AG04450 (cell line): ENCODE measurements at regions not wholly inside any gene's neighbourhood (a gene's known extent, or its start where the extent isn't known, plus 50 kb on each side); places are given as distances from the start of the nearest gene placed in this dataset.
"Not testable (repeated sequence)": the region's sequence is repeated elsewhere in the genome, so short reads cannot be mapped to it uniquely, and the experiment has no call there.

Experiments
- CTCF ChIA-PET: fragments of 300-600, 350-600 bp; formaldehyde crosslinking; extraction: SDS; loops from one replicate; lab custom pipeline; 2022; ENCODE audit warnings: antibody characterized with exemption, inconsistent platforms; lab: Charles Lee
- POLR2A ChIA-PET: fragments of 350-600 bp; formaldehyde crosslinking; extraction: SDS; loops from one replicate; lab custom pipeline; 2021; ENCODE audit warnings: antibody characterized with exemption, inconsistent platforms; lab: Yijun Ruan, JAX
- DNase-seq: peaks from one replicate; pipeline ENCODE4 v3.0.0-alpha.2; 2011; ENCODE audit warnings: low read depth, low spot score
- H3K27ac ChIP-seq: one replicate; pipeline ENCODE4 v1.5.1; 2012; ENCODE audit warnings: low read depth, low read length, control low read depth
- H3K27me3 ChIP-seq: one replicate; pipeline ENCODE4 v1.6.0; 2012; ENCODE audit warnings: low read length; ENCODE audit not compliant: control insufficient read depth, insufficient read depth
- H3K4me3 ChIP-seq: 2 replicates; pipeline ENCODE4 v1.5.1; 2011; ENCODE audit warnings: mild to moderate bottlenecking, low read depth, low read length, control low read depth
- H3K9me3 ChIP-seq: 2 replicates; pipeline ENCODE4 v1.5.1; 2012; ENCODE audit warnings: low read length; ENCODE audit not compliant: control insufficient read depth, insufficient read depth
- CTCF ChIP-seq: IDR thresholded peaks from 2 replicates; pipeline ENCODE4 v1.5.1; 2011; ENCODE audit warnings: low read depth, low read length, control low read depth, inconsistent platforms

- Histone ChIP-seq H3K4me3 (no peak overlapping the region), H3K27ac (no peak overlapping the region), H3K27me3 (no peaks in the 10 kb centered on the region), H3K9me3 (no peaks in the 10 kb centered on the region)
- DNase-seq: no peak
- CTCF ChIA-PET: no interaction called here
- no peak for TF ChIP-seq CTCF
- POLR2A ChIA-PET: no interaction called here
Measured at GRCh38 chr12:67048371-67048770, 220.8 kb upstream of the CAND1 start.

DNA sequence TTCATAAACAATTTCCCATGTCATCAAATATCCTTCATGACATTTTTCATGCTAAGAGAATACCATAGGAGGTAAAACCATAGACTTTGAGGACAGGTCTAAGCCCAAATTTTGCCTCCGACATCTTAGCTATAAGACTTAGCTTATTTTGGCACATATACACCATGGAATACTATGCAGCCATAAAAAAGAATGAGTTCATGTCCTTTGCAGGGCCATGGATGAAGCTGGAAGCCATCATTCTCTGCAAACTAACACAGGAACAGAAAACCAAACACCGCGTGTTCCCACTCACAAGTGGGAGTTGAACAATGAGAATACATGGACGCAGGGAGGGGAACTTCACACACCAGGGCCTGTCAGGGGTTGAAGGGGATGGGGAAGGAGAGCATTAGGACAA lies 220.0 kb upstream of the CAND1 start:
- H3K27ac ChIP-seq, CTCF ChIA-PET, H3K4me3 ChIP-seq, H3K27me3 ChIP-seq, H3K9me3 ChIP-seq, DNase-seq, POLR2A ChIA-PET: not testable (repeated sequence)

GRCh38 chr12:67052981-67053380 lies 216.2 kb upstream of the CAND1 start:
- TF ChIP-seq CTCF: no peak
- POLR2A ChIA-PET: no interaction called here
- H3K27ac ChIP-seq: no peak overlapping the region
- no peak overlapping the region for H3K4me3 ChIP-seq
- CTCF ChIA-PET: no interaction called here
- H3K27me3 ChIP-seq: no peaks in the 10 kb centered on the region
- no peak for DNase-seq
- H3K9me3 ChIP-seq: no peaks in the 10 kb centered on the region

DNA sequence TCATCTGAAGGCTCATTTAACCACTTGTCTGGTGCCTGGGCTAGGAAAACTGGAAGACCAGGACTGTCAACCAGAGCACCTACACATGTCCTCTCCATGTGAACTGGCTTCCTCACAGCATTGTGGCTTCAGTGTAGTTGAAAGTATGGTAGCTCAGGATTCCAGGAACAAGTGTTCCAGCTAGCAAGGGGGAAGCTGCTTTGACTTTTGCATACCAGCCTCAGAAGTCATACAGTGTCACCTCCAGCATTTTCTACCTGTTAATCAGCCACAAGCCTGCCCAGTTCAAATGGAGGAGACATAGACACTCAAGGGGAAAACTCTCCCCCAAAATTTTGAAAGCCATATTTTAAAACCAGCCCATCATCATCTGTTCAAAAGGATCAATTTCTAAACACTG lies 212.8 kb upstream of the CAND1 start:
- Histone ChIP-seq H3K4me3 (no peak overlapping the region), H3K27me3 (no peaks in the 10 kb centered on the region), H3K9me3 (no peaks in the 10 kb centered on the region), H3K27ac (no peak overlapping the region)
- TF ChIP-seq CTCF: no peak
- POLR2A ChIA-PET: no interaction called here
- CTCF ChIA-PET: no interaction called here
- no peak for DNase-seq

DNA sequence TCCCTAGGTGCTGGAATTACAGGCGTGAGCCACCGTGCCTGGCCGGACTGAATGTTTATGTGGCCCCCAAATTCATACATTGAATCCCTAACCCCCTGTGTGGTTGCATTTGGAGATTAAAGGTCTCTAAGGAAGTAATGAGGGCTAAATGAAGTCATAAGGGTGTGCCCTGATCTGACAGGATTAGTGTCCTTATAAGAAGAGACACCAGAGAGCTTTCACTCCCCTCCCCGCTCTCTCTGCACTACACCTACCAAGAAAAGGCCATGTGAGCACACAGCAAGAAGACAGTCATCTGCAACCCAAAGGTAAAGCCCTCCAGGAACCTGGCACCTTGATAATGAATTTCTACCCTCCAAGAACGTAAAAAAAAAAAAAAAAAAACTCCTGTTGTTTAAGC lies 212.1 kb upstream of the CAND1 start:
- no peak for DNase-seq
- no peaks in the 10 kb centered on the region for H3K9me3 ChIP-seq
- no peak overlapping the region for H3K27ac ChIP-seq
- ChIA-PET CTCF (no interaction called here), POLR2A (no interaction called here)
- H3K4me3 ChIP-seq: no peak overlapping the region
- no peak for TF ChIP-seq CTCF
- H3K27me3 ChIP-seq: no peaks in the 10 kb centered on the region

GRCh38 chr12:67062193-67062592 lies 207.0 kb upstream of the CAND1 start:
- Histone ChIP-seq H3K27me3 (peaks cover 1% of the 10 kb centered on the region), H3K27ac (no peak overlapping the region), H3K4me3 (no peak overlapping the region), H3K9me3 (no peaks in the 10 kb centered on the region)
- CTCF ChIA-PET: no interaction called here
- no peak for DNase-seq
- POLR2A ChIA-PET: no interaction called here
- TF ChIP-seq CTCF: no peak
